K562 (cell line): ENCODE measurements at regions not wholly inside any gene's neighbourhood (a gene's known extent, or its start where the extent isn't known, plus 50 kb on each side); places are given as distances from the start of the nearest gene placed in this dataset.

Source experiments
- ATAC-seq: fragments of 200-7000 bp; cut with Tn5 transposase; 3 replicates; pipeline ENCODE4 v1.9.1; 2020; ENCODE audit warnings: moderate library complexity
- BruUV-seq: library from RNA; stranded (reverse); fragments of 400-500 nt; replicated peaks from 2 replicates; lab custom pipeline; 2021; lab: Mats Ljungman, UMichigan
- CTCF ChIA-PET: fragments of 300-600 bp; formaldehyde crosslinking; extraction: SDS; loops from one replicate; lab custom pipeline; 2021; ENCODE audit warnings: low intra/inter-chr PET ratio; lab: Yijun Ruan, JAX
- POLR2A ChIA-PET: fragments of 300-600, 350-650 bp; sonication (Branson Sonifier 250); formaldehyde crosslinking; extraction: SDS; loops from one replicate; lab custom pipeline; 2021; ENCODE audit warnings: antibody characterized with exemption, inconsistent platforms; lab: Yijun Ruan, JAX
- DNase-seq, 4 experiments: peaks; one replicate each; pipeline versions ENCODE4 v3.0.0 to v3.0.0-alpha.2; 2011 to 2018; ENCODE audit warnings: low spot score in 3 of 4, mixed read lengths in 3 of 4; ENCODE audit errors: extremely low read depth in 1 of 4
- FAIRE-seq: peaks from 2 replicates; lab custom pipeline; 2011; peaks lifted over from hg19 to GRCh38; lab: Jason Lieb, UNC
- H2AFZ ChIP-seq: 2 replicates; pipeline ENCODE4 v1.6.0; 2011; ENCODE audit warnings: low read depth, low read length, control low read depth, inconsistent platforms
- H3K27ac ChIP-seq: fragments of 200-600 bp; 3 replicates; pipeline ENCODE4 v1.8.0; 2011; ENCODE audit warnings: low read depth, mild to moderate bottlenecking, control low read depth, inconsistent platforms, low read length, moderate library complexity, mixed read lengths; ENCODE audit errors: extremely low read depth
- H3K27me3 ChIP-seq, 2 experiments: fragments of 300-600 bp in 1 of 2; 2 replicates in 1 of 2; 3 replicates in 1 of 2; pipeline versions ENCODE4 v1.6.0 to v1.8.0; 2011; ENCODE audit warnings: inconsistent platforms in 2 of 2, low read length in 2 of 2, mild to moderate bottlenecking in 1 of 2, mixed read lengths in 1 of 2, moderate library complexity in 1 of 2; ENCODE audit not compliant: control insufficient read depth in 2 of 2, insufficient read depth in 2 of 2
- H3K36me3 ChIP-seq: fragments of 300-600 bp; 3 replicates; pipeline ENCODE4 v1.8.0; 2011; ENCODE audit warnings: mild to moderate bottlenecking, low read length, inconsistent platforms; ENCODE audit not compliant: control insufficient read depth, insufficient read depth
- H3K4me1 ChIP-seq, 2 experiments: fragments of 200-600 bp in 1 of 2; replicated peaks in 1 of 2; 2 replicates in 1 of 2; 3 replicates in 1 of 2; pipeline versions ENCODE4 v1.5.1 to v1.8.0; 2011; ENCODE audit warnings: inconsistent platforms in 2 of 2, low read length in 2 of 2, mild to moderate bottlenecking in 1 of 2, mixed read lengths in 1 of 2, moderate library complexity in 1 of 2; ENCODE audit not compliant: control insufficient read depth in 2 of 2, insufficient read depth in 2 of 2
- H3K4me2 ChIP-seq: 2 replicates; pipeline ENCODE4 v1.6.1; 2011; ENCODE audit warnings: low read length, control low read depth, inconsistent platforms, mixed read lengths; ENCODE audit not compliant: insufficient read depth
- H3K4me3 ChIP-seq: fragments of 200-600 bp; sonication (generic), shearing (Covaris generic); 2 replicates; pipeline ENCODE4 v1.5.1; 2016; ENCODE audit warnings: control low read depth, inconsistent platforms
- H3K79me2 ChIP-seq: fragments of 200-600 bp; 3 replicates; pipeline ENCODE4 v1.8.0; 2011; ENCODE audit warnings: low read length, inconsistent platforms; ENCODE audit not compliant: control insufficient read depth, insufficient read depth
- H3K9ac ChIP-seq, 2 experiments: 2 replicates each; pipeline versions ENCODE4 v1.6.0 to v1.6.1; 2011; ENCODE audit warnings: low read depth in 2 of 2, low read length in 2 of 2, control low read depth in 1 of 2, inconsistent platforms in 1 of 2, mild to moderate bottlenecking in 1 of 2, mixed read lengths in 1 of 2; ENCODE audit not compliant: insufficient read depth in 1 of 2
- H3K9me1 ChIP-seq: one replicate; pipeline ENCODE4 v1.6.0; 2011; ENCODE audit warnings: inconsistent platforms, mild to moderate bottlenecking, low read length, moderate library complexity; ENCODE audit not compliant: control insufficient read depth, insufficient read depth
- H3K9me3 ChIP-seq: replicated peaks from 2 replicates; pipeline ENCODE4 v1.5.1; 2011; ENCODE audit warnings: low read depth, low read length, inconsistent platforms; ENCODE audit not compliant: control insufficient read depth, insufficient read depth
- H4K20me1 ChIP-seq: replicated peaks from 2 replicates; pipeline ENCODE4 v1.6.1; 2011; ENCODE audit warnings: low read length, inconsistent platforms, mixed read lengths; ENCODE audit not compliant: control insufficient read depth, insufficient read depth
- EP400 ChIP-seq: fragments of 450-650 bp; IDR thresholded peaks from 2 replicates; pipeline ENCODE4 v1.6.1; 2017; ENCODE audit warnings: antibody characterized with exemption, mild to moderate bottlenecking, moderate library complexity
- ZBTB26 ChIP-seq: fragments of 450-650 bp; formaldehyde crosslinking; IDR thresholded peaks from 2 replicates; pipeline ENCODE4 v1.4.0; 2022; ENCODE audit warnings: missing genetic modification characterization
- whole genome bisulfite sequencing: fragments of 100-300 bp; shearing (Covaris generic); methylation state at CpG from one replicate; pipeline ENCODE4 v1.1.6; 2016; ENCODE audit warnings: low coverage, mixed read lengths; ENCODE audit not compliant: insufficient coverage; ENCODE audit errors: missing lambda C conversion rate; 5-methylcytosine and 5-hydroxymethylcytosine counted together
- in situ Hi-C: fragments of 300-500 bp; cut with MboI; formaldehyde crosslinking; loops from 4 replicates; pipeline ENCODE4 v1.15.0; 2018; ENCODE audit warnings: inconsistent platforms, mixed read lengths
- intact Hi-C: fragments of 100-400 bp; cut with micrococcal nuclease; formaldehyde crosslinking; loops from 2 replicates; pipeline ENCODE4 v1.14.2; 2022

GRCh38 chr13:33763021-33763420 lies 54.9 kb upstream of the RFC3 start (continued):
- no peak for TF ChIP-seq ZBTB26
- TF ChIP-seq, all 486 proteins: peak for 0

- CTCF ChIA-PET: no interaction called here
- Histone ChIP-seq H3K4me1 (no peaks in the 10 kb centered on the region; a peak in 1 of 5 replicates), H3K4me2 (no peak overlapping the region), H3K27me3 (no peaks in the 10 kb centered on the region), H4K20me1 (no peaks in the 10 kb centered on the region), H3K4me3 (no peak overlapping the region), H3K9me1 (no peaks in the 10 kb centered on the region), H2AFZ (no peak overlapping the region), H3K9me3 (no peaks in the 10 kb centered on the region), H3K36me3 (no peaks in the 10 kb centered on the region), H3K79me2 (no peaks in the 10 kb centered on the region), H3K27ac (no peak overlapping the region), H3K9ac (no peak overlapping the region)
- POLR2A ChIA-PET: no interaction called here
- WGBS: 10% methylated on average over 2 of the region's 3 CpGs
- no peak for FAIRE-seq
- no peak for DNase-seq
- ATAC-seq: no peak
- intact Hi-C loops (no loop called here), in situ Hi-C loops (no loop called here)
- no peak for TF ChIP-seq EP400
- BruUV-seq: no TSS peak
Measured at GRCh38 chr13:33764716-33765115, 53.2 kb upstream of the RFC3 start.
